Osteocyte (in vitro differentiated cells): ENCODE measurements at regions not wholly inside any gene's neighbourhood (a gene's known extent, or its start where the extent isn't known, plus 50 kb on each side); places are given as distances from the start of the nearest gene placed in this dataset.

Experiments
- DNase-seq: peaks from one replicate; pipeline ENCODE4 v3.0.0; 2021; ENCODE audit warnings: mixed read lengths; ENCODE audit not compliant: unreplicated experiment; ENCODE audit errors: extremely low spot score
- H3K27ac Mint-ChIP-seq: one replicate; pipeline ENCODE4 v1.8.0; 2021; ENCODE audit warnings: mild to moderate bottlenecking, mixed read lengths; ENCODE audit not compliant: unreplicated experiment
- H3K27me3 Mint-ChIP-seq: one replicate; pipeline ENCODE4 v1.8.0; 2021; ENCODE audit warnings: mixed read lengths; ENCODE audit not compliant: unreplicated experiment
- H3K36me3 Mint-ChIP-seq: one replicate; pipeline ENCODE4 v1.8.0; 2021; ENCODE audit warnings: mixed read lengths; ENCODE audit not compliant: unreplicated experiment
- H3K4me1 Mint-ChIP-seq: one replicate; pipeline ENCODE4 v1.8.0; 2021; ENCODE audit warnings: mixed read lengths; ENCODE audit not compliant: unreplicated experiment
- H3K4me3 Mint-ChIP-seq: one replicate; pipeline ENCODE4 v1.8.0; 2021; ENCODE audit warnings: mild to moderate bottlenecking, moderate library complexity, mixed read lengths; ENCODE audit not compliant: unreplicated experiment
- H3K9me3 Mint-ChIP-seq: one replicate; pipeline ENCODE4 v1.8.0; 2021; ENCODE audit warnings: mixed read lengths; ENCODE audit not compliant: unreplicated experiment
- TF ChIP-seq, protein P1 (sequence below): fragments of 200-600 bp; sonication (generic); IDR thresholded peaks from 2 replicates; pipeline ENCODE4 v1.5.0; 2021; ENCODE audit warnings: antibody characterized with exemption, mild to moderate bottlenecking, moderate library complexity

DNA sequence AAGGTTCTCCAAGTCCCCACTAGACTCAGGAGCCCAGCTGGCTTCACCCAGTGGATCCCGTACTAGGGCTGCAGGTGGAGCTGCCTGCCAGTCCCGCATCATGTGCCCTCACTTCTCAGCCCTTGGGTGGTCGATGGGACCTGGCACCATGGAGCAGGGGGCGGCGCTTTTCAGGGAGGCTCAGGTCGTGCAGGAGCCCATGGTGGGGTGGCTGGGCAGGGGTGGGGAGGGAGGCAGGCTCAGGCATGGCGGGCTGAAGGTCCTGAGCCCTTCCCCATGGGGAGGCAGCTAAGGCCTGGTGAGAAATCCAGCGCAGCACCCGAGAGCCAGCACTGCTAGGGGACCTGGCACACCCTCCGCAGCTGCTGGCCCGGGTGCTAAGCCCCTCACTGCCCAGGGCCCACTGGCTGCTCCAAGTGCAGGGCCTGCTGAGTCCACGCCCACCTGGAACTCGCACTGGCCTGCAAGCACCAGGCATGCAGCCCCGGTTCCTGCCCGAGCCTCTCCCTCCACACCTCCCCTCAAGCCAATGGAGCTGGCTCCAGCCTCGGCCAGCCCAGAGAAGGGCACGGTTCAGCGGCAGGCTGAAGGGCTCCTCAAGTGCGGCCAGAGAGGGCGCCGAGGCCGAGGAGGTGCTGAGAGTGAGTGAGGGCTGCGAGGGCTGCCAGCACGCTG lies 72.7 kb upstream of the SLIT2 start:
- H3K36me3 Mint-ChIP-seq: peaks cover 12% of the 10 kb centered on the region
- H3K27me3 Mint-ChIP-seq: no peaks in the 10 kb centered on the region
- no peak overlapping the region for H3K27ac Mint-ChIP-seq
- no peak for DNase-seq
- TF ChIP-seq, protein P1, sequence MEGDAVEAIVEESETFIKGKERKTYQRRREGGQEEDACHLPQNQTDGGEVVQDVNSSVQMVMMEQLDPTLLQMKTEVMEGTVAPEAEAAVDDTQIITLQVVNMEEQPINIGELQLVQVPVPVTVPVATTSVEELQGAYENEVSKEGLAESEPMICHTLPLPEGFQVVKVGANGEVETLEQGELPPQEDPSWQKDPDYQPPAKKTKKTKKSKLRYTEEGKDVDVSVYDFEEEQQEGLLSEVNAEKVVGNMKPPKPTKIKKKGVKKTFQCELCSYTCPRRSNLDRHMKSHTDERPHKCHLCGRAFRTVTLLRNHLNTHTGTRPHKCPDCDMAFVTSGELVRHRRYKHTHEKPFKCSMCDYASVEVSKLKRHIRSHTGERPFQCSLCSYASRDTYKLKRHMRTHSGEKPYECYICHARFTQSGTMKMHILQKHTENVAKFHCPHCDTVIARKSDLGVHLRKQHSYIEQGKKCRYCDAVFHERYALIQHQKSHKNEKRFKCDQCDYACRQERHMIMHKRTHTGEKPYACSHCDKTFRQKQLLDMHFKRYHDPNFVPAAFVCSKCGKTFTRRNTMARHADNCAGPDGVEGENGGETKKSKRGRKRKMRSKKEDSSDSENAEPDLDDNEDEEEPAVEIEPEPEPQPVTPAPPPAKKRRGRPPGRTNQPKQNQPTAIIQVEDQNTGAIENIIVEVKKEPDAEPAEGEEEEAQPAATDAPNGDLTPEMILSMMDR: no peak
- peaks cover 37% of the 10 kb centered on the region for H3K9me3 Mint-ChIP-seq
- no peak overlapping the region for H3K4me3 Mint-ChIP-seq
- H3K4me1 Mint-ChIP-seq: no peaks in the 10 kb centered on the region

GRCh38 chr4:20176881-20177280 lies 74.8 kb upstream of the SLIT2 start:
- TF ChIP-seq, protein P1: no peak
- H3K4me3 Mint-ChIP-seq: no peak overlapping the region
- no peaks in the 10 kb centered on the region for H3K27me3 Mint-ChIP-seq
- H3K27ac Mint-ChIP-seq: no peak overlapping the region
- peaks cover 32% of the 10 kb centered on the region for H3K9me3 Mint-ChIP-seq
- peaks cover 5% of the 10 kb centered on the region for H3K4me1 Mint-ChIP-seq
- peaks cover 12% of the 10 kb centered on the region for H3K36me3 Mint-ChIP-seq
- no peak for DNase-seq

DNA sequence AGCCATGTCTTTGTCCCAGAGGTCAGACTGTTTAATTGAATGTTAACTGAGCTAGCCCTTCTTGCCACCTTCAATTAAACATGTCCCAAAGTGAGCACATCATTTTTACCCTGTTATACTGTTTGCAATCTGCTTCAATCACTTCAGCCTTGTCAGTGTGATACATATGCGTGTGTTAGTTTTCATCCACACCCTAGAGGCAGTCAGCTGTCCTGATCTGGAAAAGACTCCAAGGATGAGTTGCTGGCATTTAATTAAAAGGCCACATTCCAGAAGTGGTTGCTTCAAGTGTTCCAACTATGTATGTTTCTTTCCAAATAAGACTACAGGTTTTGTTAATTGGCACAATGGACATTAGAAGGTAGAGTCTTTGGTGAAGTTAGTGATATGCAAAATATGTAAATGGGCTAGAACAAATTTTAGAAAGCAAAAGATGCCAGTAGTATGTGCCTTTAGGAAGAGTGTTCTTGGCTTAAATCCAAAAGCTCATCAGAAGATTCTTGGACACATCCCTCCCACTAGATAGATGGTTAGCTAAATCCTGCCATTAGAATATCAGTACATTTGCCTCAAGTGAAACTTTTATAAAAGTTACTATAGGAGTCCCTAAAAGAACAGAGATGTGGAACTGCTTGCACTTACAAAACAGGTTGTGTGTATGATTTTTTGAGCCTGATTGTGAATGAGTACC lies 79.5 kb upstream of the SLIT2 start:
- Mint-ChIP-seq H3K27me3 (no peaks in the 10 kb centered on the region), H3K4me1 (peaks cover 7% of the 10 kb centered on the region), H3K36me3 (peaks cover 3% of the 10 kb centered on the region), H3K9me3 (peaks cover 13% of the 10 kb centered on the region), H3K27ac (no peak overlapping the region), H3K4me3 (no peak overlapping the region)
- DNase-seq: no peak
- TF ChIP-seq, protein P1: no peak

DNA sequence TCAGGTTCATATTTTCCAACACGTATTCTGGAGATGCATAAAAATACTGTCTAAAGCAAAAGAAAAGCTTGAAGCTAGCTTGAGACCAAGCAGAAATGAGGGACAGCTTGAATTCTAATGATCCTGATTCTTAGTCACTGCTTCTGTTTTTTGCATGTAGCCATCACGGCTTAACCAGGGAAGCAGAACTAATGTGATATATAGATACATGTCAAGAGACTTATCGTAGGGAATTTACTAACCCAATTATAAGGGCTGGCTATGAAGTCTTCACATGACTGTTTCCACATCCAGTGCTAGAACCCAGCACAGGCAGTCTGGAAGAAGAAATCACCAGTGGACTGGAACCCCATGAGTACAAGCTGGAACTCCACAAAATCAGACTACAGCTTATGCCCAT lies 85.2 kb upstream of the SLIT2 start:
- Mint-ChIP-seq H3K4me1 (no peaks in the 10 kb centered on the region), H3K36me3 (no peaks in the 10 kb centered on the region), H3K4me3 (no peak overlapping the region), H3K9me3 (no peaks in the 10 kb centered on the region), H3K27ac (no peak overlapping the region), H3K27me3 (peaks cover 6% of the 10 kb centered on the region)
- TF ChIP-seq, protein P1: no peak
- DNase-seq: no peak

DNA sequence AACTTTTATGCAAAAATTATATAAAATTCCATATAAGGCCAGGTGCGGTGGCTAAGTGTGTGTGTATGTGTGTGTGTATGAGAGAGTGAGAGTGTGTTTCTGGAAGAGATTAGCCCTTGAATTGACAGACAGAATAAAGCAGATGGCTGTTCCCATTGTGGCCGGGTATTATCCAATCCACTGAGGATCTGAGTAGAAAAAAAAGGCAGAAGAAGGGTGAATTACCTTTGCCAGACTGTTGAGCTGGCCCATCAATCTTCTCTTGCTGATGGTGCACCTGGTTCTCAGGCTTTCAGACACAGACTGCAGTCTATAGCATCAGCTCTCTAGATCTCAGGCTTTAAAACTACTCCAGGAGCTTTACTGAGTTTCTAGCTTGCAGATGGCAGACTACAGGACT lies 92.2 kb upstream of the SLIT2 start:
- no peaks in the 10 kb centered on the region for H3K36me3 Mint-ChIP-seq
- no peaks in the 10 kb centered on the region for H3K9me3 Mint-ChIP-seq
- no peak overlapping the region for H3K4me3 Mint-ChIP-seq
- H3K27me3 Mint-ChIP-seq: peaks cover 3% of the 10 kb centered on the region
- DNase-seq: no peak
- no peak overlapping the region for H3K27ac Mint-ChIP-seq
- no peaks in the 10 kb centered on the region for H3K4me1 Mint-ChIP-seq
- TF ChIP-seq, protein P1: no peak
